Nephron (organoid): ENCODE measurements at regions not wholly inside any gene's neighbourhood (a gene's known extent, or its start where the extent isn't known, plus 50 kb on each side); places are given as distances from the start of the nearest gene placed in this dataset.

ENCODE experiments used
- H3K27ac Mint-ChIP-seq, 3 experiments: 2 replicates each; pipeline ENCODE4 v1.8.0; 2020; ENCODE audit warnings: mixed read lengths in 3 of 3, mild to moderate bottlenecking in 2 of 3, moderate library complexity in 1 of 3
- H3K27me3 Mint-ChIP-seq: 2 replicates; pipeline ENCODE4 v1.8.0; 2021; ENCODE audit warnings: low read depth, mild to moderate bottlenecking, moderate library complexity, mixed read lengths
- H3K36me3 Mint-ChIP-seq: 2 replicates; pipeline ENCODE4 v1.8.0; 2020; ENCODE audit warnings: low read depth, mixed read lengths
- H3K4me1 Mint-ChIP-seq: 2 replicates; pipeline ENCODE4 v1.8.0; 2020; ENCODE audit warnings: mixed read lengths
- H3K4me3 Mint-ChIP-seq, 3 experiments: 2 replicates each; pipeline ENCODE4 v1.8.0; 2020; ENCODE audit warnings: mild to moderate bottlenecking in 3 of 3, mixed read lengths in 3 of 3, moderate library complexity in 2 of 3
- H3K9me3 Mint-ChIP-seq: 2 replicates; pipeline ENCODE4 v1.8.0; 2020; ENCODE audit warnings: mixed read lengths
- TF ChIP-seq, protein P1 (sequence below), 3 experiments: fragments of 200-600 bp; sonication (generic); IDR thresholded peaks; one replicate each; pipeline ENCODE4 v1.5.0; 2021; ENCODE audit warnings: antibody characterized with exemption in 3 of 3; ENCODE audit not compliant: unreplicated experiment in 3 of 3

DNA sequence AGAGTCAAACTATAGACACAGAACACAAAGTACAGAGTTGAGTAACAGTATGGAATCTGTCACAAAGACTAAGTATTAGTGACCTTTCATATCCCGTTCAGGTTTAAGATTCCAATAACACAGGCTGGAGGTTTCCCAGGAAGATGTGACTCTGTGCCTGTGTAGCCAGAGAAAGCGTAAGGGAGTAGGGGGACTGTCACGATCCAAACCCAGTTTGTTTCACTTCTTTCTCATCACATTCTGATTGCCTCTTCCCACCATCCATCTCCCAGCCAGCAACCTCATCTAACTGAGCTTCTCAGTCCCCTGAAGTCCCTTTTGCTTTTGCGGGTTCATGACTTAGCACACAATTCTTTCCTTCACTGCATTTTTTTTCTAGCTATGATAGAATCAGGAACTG is 76.4 kb upstream of the NPVF start:
- Mint-ChIP-seq H3K36me3 (no peaks in the 10 kb centered on the region), H3K4me3 (no peak overlapping the region), H3K9me3 (no peaks in the 10 kb centered on the region), H3K27me3 (no peaks in the 10 kb centered on the region), H3K27ac (peak overlapping the region in 2 of 3 experiments; percentile 17 to 20), H3K4me1 (peaks cover 36% of the 10 kb centered on the region)
- TF ChIP-seq, protein P1, sequence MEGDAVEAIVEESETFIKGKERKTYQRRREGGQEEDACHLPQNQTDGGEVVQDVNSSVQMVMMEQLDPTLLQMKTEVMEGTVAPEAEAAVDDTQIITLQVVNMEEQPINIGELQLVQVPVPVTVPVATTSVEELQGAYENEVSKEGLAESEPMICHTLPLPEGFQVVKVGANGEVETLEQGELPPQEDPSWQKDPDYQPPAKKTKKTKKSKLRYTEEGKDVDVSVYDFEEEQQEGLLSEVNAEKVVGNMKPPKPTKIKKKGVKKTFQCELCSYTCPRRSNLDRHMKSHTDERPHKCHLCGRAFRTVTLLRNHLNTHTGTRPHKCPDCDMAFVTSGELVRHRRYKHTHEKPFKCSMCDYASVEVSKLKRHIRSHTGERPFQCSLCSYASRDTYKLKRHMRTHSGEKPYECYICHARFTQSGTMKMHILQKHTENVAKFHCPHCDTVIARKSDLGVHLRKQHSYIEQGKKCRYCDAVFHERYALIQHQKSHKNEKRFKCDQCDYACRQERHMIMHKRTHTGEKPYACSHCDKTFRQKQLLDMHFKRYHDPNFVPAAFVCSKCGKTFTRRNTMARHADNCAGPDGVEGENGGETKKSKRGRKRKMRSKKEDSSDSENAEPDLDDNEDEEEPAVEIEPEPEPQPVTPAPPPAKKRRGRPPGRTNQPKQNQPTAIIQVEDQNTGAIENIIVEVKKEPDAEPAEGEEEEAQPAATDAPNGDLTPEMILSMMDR (IDR thresholded peaks at IDR 0.05; ENCODE audit: unreplicated experiment in 3 of 3) = no peak

DNA sequence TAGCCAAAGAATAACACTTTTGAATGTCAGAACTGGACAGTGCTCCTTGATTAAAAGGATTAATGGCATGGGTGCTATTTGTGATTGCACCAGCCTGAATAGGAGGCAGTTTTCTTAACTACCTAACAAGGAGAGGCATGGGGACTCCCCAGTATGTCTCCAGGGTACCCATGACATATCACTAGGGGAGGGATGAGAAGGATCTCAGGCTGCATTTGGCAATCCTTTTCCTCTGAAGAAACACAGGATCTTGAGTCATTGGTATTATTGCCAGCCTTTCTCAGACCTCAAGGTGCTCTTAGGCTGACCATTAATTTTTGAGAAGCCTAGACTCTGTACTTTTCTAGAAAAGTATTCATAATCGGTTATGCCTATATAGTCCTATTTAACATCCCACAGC is 77.5 kb upstream of the NPVF start:
- H3K9me3 Mint-ChIP-seq = no peaks in the 10 kb centered on the region
- TF ChIP-seq, protein P1 (IDR thresholded peaks at IDR 0.05; ENCODE audit: unreplicated experiment in 3 of 3) = no peak
- no peak overlapping the region for H3K4me3 Mint-ChIP-seq
- no peaks in the 10 kb centered on the region for H3K27me3 Mint-ChIP-seq
- peaks cover 36% of the 10 kb centered on the region for H3K4me1 Mint-ChIP-seq
- H3K36me3 Mint-ChIP-seq = no peaks in the 10 kb centered on the region
- no peak overlapping the region for H3K27ac Mint-ChIP-seq

DNA sequence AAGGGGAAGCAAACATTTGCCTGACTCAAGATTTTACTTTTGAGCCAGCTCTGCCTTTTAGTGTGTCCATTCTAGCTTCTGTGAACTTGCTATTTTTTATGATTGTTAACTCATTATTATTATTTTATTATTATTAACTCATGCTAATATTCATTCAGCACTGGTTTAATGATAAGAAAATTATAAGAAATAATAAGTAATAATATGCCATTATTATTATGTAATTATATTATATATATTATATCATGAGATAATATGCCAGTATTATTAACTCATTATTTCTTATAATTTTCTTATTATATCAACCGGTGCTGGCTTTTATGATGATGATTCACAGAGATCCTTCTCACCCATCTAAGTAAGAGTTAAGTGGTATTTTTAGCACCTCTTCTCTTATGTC is 79.3 kb upstream of the NPVF start:
- H3K27ac Mint-ChIP-seq = peak overlapping the region in 1 of 3 experiments; percentile 6
- no peaks in the 10 kb centered on the region for H3K36me3 Mint-ChIP-seq
- H3K9me3 Mint-ChIP-seq = no peaks in the 10 kb centered on the region
- no peaks in the 10 kb centered on the region for H3K27me3 Mint-ChIP-seq
- H3K4me1 Mint-ChIP-seq = peaks cover 36% of the 10 kb centered on the region
- TF ChIP-seq, protein P1 (IDR thresholded peaks at IDR 0.05; ENCODE audit: unreplicated experiment in 3 of 3) = no peak
- no peak overlapping the region for H3K4me3 Mint-ChIP-seq

DNA sequence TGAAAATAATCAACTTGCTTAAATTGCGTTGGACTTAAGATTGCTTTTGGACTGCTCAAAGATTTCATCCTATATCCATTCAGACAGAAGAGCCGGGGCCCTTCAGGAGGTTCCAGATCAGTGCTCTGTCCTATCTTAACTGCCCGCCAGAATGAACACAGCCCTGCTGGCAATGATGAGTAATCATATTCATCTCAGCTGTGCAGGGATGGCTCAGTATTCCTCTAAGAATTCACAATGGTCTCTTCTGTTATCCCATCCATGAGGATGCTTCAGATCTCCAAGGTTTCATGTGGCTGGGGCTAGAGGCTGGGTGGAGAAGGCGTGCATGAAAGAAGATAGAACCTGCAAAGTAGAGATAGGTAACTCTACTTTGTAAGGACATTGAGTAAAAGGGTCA is 80.0 kb upstream of the NPVF start:
- TF ChIP-seq, protein P1 (IDR thresholded peaks at IDR 0.05; ENCODE audit: unreplicated experiment in 3 of 3) = no peak
- no peaks in the 10 kb centered on the region for H3K27me3 Mint-ChIP-seq
- H3K36me3 Mint-ChIP-seq = no peaks in the 10 kb centered on the region
- H3K4me1 Mint-ChIP-seq = peaks cover 32% of the 10 kb centered on the region
- H3K9me3 Mint-ChIP-seq = no peaks in the 10 kb centered on the region
- H3K4me3 Mint-ChIP-seq = no peak overlapping the region
- peak overlapping the region in 2 of 3 experiments; percentile 6 to 7 for H3K27ac Mint-ChIP-seq

DNA sequence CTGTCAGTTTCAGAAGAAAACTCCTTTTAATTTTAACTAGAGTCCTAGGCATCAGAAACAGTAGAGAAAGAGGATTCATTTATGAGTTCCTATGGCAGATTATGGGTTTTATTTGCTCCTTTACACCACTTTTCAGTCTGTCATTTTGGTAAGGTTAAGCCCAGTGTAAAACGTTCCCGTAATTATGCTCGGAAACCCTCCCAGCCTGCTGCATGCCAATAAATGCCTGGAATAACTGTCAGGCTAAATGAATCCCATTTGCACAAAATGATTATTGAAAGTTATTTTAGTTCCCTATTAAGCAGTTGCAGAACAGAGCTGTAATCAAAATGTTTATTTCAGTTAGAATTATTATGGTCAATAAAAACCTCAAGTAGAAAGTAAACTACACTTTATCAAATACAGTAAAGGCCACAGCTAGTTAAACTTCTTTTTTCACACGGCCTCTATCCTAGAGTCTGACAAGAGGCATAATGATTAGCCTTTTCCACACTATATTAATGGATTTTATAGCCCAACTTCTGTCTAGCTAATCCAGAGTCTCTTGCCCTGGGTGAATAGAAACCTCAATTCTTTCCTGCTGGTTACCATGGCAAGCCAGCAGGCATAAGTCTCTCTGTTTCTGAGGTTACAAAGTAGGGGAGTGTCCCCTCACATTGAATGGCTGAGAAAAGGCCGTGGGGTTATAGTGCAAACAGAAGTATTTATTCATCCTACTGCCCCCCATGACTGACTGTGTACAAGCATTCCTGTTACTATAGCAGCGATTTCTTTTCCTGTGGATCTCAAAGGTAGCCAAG is 80.8 kb upstream of the NPVF start:
- TF ChIP-seq, protein P1 (IDR thresholded peaks at IDR 0.05; ENCODE audit: unreplicated experiment in 3 of 3) = no peak
- peak overlapping the region; percentile 6 to 29 (median 7) for H3K27ac Mint-ChIP-seq

GRCh38 chr7:25310896-25311295 is 82.6 kb upstream of the NPVF start:
- Mint-ChIP-seq H3K4me1 (peaks cover 28% of the 10 kb centered on the region), H3K27me3 (no peaks in the 10 kb centered on the region), H3K4me3 (no peak overlapping the region), H3K27ac (no peak overlapping the region), H3K9me3 (no peaks in the 10 kb centered on the region), H3K36me3 (no peaks in the 10 kb centered on the region)
- TF ChIP-seq, protein P1 (IDR thresholded peaks at IDR 0.05; ENCODE audit: unreplicated experiment in 3 of 3) = no peak

More for the DNA sequence above, 80.8 kb upstream of the NPVF start:
- H3K36me3 Mint-ChIP-seq = no peaks in the 10 kb centered on the region
- H3K4me1 Mint-ChIP-seq = peaks cover 24% of the 10 kb centered on the region
- H3K27me3 Mint-ChIP-seq = no peaks in the 10 kb centered on the region
- H3K9me3 Mint-ChIP-seq = no peaks in the 10 kb centered on the region
- H3K4me3 Mint-ChIP-seq = no peak overlapping the region
